GM23338 (cell line): ENCODE measurements at regions not wholly inside any gene's neighbourhood (a gene's known extent, or its start where the extent isn't known, plus 50 kb on each side); places are given as distances from the start of the nearest gene placed in this dataset.

Experiments
- CREB1 ChIP-seq: fragments of 250-450 bp; sonication (Bioruptor Pico); IDR thresholded peaks from 2 replicates; pipeline ENCODE4 v1.5.0; 2020; ENCODE audit warnings: low read depth, mild to moderate bottlenecking, moderate library complexity
- POLR2AphosphoS5 ChIP-seq: IDR thresholded peaks from 2 replicates; pipeline ENCODE4 v1.6.1; 2016; ENCODE audit warnings: antibody characterized with exemption, low read depth
- TF ChIP-seq, protein P1 (sequence below), 2 experiments: fragments of 200-600 bp in 1 of 2; sonication (generic) in 1 of 2; conservative IDR thresholded peaks; 2 replicates each; pipeline versions ENCODE4 v1.5.1 to v1.6.1; 2016 to 2017; ENCODE audit warnings: antibody characterized with exemption in 2 of 2, low read depth in 2 of 2, mild to moderate bottlenecking in 2 of 2, moderate library complexity in 1 of 2
- TF ChIP-seq, protein P2 (sequence below): IDR thresholded peaks from one replicate; pipeline ENCODE4 v1.6.1; 2018; ENCODE audit warnings: antibody characterized with exemption; ENCODE audit not compliant: unreplicated experiment

GRCh38 chr16:86918637-86919036 lies 340.3 kb downstream of the FOXL1 start:
- TF ChIP-seq, protein P1, sequence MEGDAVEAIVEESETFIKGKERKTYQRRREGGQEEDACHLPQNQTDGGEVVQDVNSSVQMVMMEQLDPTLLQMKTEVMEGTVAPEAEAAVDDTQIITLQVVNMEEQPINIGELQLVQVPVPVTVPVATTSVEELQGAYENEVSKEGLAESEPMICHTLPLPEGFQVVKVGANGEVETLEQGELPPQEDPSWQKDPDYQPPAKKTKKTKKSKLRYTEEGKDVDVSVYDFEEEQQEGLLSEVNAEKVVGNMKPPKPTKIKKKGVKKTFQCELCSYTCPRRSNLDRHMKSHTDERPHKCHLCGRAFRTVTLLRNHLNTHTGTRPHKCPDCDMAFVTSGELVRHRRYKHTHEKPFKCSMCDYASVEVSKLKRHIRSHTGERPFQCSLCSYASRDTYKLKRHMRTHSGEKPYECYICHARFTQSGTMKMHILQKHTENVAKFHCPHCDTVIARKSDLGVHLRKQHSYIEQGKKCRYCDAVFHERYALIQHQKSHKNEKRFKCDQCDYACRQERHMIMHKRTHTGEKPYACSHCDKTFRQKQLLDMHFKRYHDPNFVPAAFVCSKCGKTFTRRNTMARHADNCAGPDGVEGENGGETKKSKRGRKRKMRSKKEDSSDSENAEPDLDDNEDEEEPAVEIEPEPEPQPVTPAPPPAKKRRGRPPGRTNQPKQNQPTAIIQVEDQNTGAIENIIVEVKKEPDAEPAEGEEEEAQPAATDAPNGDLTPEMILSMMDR (conservative IDR thresholded peaks at IDR 0.05; ENCODE audit: low read depth in 2 of 2), result no peak
- TF ChIP-seq, protein P2, sequence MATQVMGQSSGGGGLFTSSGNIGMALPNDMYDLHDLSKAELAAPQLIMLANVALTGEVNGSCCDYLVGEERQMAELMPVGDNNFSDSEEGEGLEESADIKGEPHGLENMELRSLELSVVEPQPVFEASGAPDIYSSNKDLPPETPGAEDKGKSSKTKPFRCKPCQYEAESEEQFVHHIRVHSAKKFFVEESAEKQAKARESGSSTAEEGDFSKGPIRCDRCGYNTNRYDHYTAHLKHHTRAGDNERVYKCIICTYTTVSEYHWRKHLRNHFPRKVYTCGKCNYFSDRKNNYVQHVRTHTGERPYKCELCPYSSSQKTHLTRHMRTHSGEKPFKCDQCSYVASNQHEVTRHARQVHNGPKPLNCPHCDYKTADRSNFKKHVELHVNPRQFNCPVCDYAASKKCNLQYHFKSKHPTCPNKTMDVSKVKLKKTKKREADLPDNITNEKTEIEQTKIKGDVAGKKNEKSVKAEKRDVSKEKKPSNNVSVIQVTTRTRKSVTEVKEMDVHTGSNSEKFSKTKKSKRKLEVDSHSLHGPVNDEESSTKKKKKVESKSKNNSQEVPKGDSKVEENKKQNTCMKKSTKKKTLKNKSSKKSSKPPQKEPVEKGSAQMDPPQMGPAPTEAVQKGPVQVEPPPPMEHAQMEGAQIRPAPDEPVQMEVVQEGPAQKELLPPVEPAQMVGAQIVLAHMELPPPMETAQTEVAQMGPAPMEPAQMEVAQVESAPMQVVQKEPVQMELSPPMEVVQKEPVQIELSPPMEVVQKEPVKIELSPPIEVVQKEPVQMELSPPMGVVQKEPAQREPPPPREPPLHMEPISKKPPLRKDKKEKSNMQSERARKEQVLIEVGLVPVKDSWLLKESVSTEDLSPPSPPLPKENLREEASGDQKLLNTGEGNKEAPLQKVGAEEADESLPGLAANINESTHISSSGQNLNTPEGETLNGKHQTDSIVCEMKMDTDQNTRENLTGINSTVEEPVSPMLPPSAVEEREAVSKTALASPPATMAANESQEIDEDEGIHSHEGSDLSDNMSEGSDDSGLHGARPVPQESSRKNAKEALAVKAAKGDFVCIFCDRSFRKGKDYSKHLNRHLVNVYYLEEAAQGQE, result no peak
- TF ChIP-seq POLR2AphosphoS5 (no peak), CREB1 (CRISPR knock-in tag) (no peak)
